ENCODE measurements at regions not wholly inside any gene's neighbourhood (a gene's known extent, or its start where the extent isn't known, plus 50 kb on each side); places are given as distances from the start of the nearest gene placed in this dataset.

DNA sequence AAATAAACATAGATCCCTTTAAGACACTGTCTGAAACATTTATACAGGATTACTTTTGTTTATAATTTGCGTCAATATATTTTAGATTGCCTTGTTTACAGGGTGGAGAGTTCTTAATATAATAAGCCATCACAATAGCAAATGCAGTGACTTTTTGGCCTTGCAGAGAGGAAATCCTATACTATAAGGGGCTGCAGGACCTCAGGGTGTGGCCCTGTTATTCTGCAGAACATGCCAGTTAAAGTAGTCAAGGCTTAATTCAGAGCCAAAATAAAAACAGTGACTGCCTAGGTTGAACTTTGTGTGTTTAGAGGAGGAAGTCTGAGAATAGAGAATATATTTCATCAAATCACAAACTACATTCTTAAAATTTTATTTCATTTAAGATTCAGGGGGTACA lies 381.6 kb downstream of the DUSP6 start:
- TF ChIP-seq, protein P1, sequence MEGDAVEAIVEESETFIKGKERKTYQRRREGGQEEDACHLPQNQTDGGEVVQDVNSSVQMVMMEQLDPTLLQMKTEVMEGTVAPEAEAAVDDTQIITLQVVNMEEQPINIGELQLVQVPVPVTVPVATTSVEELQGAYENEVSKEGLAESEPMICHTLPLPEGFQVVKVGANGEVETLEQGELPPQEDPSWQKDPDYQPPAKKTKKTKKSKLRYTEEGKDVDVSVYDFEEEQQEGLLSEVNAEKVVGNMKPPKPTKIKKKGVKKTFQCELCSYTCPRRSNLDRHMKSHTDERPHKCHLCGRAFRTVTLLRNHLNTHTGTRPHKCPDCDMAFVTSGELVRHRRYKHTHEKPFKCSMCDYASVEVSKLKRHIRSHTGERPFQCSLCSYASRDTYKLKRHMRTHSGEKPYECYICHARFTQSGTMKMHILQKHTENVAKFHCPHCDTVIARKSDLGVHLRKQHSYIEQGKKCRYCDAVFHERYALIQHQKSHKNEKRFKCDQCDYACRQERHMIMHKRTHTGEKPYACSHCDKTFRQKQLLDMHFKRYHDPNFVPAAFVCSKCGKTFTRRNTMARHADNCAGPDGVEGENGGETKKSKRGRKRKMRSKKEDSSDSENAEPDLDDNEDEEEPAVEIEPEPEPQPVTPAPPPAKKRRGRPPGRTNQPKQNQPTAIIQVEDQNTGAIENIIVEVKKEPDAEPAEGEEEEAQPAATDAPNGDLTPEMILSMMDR (IDR thresholded peaks at IDR 0.05), result no peak
- no peak for TF ChIP-seq EZH2phosphoT487 (IDR thresholded peaks at IDR 0.05)
